ENCODE measurements at regions not wholly inside any gene's neighbourhood (a gene's known extent, or its start where the extent isn't known, plus 50 kb on each side); places are given as distances from the start of the nearest gene placed in this dataset.
"Not testable (repeated sequence)": the region's sequence is repeated elsewhere in the genome, so short reads cannot be mapped to it uniquely, and the experiment has no call there.

GRCh38 chr12:127942981-127943380 is 324.0 kb upstream of the TMEM132C start:
- DNase-seq (ENCODE audit: low spot score) = no peak

DNA sequence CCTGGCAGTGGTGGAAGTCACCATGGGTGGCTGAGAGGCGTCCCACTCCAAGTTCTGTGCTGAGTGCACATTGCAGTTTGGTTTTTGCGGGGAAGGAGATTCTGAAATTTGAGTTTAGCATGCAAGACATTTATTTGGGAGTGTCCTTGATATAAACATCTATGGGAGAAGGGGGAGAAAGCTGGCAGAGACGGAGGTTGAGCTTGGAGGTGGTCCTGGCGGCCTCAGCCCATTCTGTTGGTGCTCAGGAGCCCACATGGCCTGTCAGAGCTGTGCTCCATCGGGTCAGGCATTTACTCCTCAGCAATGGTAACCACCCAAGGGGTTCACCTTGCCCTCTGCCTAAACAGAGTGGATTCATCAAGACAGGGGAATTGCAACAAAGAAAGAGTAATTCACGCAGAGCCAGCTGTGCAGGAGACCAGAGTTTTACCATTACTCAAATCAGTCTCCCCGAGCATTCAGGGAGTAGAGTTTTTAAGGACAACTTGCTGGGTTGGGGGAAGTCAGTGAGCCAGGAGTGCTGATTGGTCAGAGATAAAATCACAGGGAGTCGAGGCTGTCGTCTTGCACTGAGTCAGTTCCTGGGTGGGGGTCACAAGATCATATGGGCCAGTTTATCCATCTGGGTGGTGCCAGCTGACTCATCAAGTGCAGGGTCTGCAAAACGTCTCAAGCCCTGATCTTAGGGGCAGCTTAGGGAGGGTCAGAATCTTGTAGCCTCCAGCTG is 323.3 kb upstream of the TMEM132C start:
- no peak for DNase-seq (ENCODE audit: low spot score)

- DNase-seq (ENCODE audit: low spot score) = no peak
These were observed 322.6 kb upstream of the TMEM132C start for GRCh38 chr12:127944211-127944899.

GRCh38 chr12:127957001-127957660 is 309.8 kb upstream of the TMEM132C start:
- no peak for DNase-seq (ENCODE audit: low spot score)

- DNase-seq (ENCODE audit: low spot score) = no peak
These were observed 304.7 kb upstream of the TMEM132C start for GRCh38 chr12:127962303-127962702.

DNA sequence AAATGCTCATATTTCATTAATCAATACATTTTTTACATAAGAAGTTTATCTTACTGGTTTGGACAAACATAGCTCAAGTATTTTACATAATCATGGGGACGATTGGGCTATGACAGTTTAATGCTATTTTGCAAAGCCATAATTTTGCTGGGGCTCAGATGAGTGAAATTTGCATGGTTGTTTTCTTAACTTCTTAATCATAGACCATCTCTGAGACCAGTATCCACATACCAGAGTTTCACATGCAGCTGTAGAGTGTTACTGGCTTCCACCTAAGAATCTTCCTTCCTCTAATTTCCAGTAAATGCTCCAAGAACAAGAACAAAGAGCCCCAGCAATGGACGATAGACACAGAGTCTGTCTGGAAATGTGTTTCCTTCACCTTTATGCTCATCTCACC is 303.0 kb upstream of the TMEM132C start:
- DNase-seq (ENCODE audit: low spot score) = no peak

DNA sequence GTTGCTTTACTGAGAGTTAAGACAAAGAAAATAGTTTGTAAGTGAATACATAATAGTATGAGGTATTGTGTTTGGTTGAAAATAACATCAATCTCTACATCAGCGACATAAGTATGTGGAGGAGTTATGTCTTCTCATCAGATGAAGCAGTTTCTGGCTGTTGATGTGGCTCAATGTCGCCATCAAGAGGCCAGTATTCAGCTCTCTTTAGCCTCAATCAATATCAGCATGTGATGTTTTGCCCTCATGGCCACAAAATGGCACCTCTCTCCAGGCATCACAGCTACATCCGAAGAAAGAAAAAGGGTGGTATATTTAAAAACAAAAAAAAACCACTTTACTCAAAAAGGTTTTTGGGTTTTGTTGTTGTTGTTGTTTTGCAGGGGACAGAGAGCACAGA is 302.3 kb upstream of the TMEM132C start:
- DNase-seq (ENCODE audit: low spot score) = no peak

- no peak for DNase-seq (ENCODE audit: low spot score)
These were observed 300.6 kb upstream of the TMEM132C start for GRCh38 chr12:127966331-127966730.

DNA sequence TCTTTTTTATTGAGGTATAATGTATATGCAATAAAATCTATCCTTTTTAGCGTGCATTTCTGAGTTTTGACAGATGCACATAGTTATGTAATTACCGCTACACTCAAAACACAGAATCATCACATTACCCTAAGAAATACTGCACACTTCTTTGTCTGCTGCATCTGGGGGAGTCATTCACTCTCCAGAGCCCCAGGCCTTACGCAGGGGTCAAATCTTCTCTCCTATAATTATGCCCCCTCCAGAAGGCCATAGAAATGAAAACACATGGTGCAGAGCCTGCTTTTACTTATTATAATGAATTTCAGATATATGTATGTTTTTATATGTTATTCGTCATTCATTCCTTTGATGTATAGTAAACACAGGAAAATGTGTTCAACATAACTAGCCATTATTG is 296.5 kb upstream of the TMEM132C start:
- DNase-seq (ENCODE audit: low spot score) = no peak

DNA sequence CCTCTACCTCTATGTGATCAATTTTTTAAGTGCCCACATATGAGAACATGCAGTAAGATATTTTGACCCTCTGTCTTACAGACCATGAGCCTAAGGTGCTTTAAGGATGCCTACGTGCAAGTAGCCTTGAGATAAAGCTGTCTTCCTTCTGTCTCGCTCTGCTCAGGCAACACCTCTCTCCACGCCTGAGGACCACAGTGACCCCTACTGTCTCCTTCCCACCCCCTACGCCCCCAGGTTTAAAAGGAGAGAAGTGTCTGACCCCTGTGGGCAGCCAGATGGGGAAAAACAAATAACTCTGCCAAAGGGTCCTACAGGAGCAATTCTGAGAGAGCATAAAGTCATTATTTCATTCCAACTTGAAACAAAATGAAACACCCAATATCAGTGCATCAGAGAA is 286.4 kb upstream of the TMEM132C start:
- DNase-seq (ENCODE audit: low spot score) = no peak

DNA sequence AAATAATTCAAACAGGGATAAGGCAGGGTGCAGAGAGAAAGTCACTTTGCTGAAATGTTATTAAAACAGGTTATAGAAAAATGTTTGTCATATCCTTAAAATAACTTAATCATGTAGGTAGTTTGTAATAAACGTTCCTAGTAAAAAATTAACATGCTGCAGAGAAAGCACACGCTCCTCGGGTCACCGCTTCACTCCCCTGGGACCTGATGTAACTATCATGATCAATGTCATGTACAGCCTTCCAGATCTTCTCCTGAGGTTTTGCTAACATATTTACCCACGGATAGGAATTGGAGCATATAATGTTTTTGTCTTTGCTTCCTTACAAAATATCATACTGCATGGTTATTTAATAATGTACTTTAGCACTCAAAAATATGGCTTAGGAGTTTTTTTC is 285.1 kb upstream of the TMEM132C start:
- no peak for DNase-seq (ENCODE audit: low spot score)

GRCh38 chr12:127983213-127983791 is 283.7 kb upstream of the TMEM132C start:
- DNase-seq (ENCODE audit: low spot score) = not testable (repeated sequence)

DNA sequence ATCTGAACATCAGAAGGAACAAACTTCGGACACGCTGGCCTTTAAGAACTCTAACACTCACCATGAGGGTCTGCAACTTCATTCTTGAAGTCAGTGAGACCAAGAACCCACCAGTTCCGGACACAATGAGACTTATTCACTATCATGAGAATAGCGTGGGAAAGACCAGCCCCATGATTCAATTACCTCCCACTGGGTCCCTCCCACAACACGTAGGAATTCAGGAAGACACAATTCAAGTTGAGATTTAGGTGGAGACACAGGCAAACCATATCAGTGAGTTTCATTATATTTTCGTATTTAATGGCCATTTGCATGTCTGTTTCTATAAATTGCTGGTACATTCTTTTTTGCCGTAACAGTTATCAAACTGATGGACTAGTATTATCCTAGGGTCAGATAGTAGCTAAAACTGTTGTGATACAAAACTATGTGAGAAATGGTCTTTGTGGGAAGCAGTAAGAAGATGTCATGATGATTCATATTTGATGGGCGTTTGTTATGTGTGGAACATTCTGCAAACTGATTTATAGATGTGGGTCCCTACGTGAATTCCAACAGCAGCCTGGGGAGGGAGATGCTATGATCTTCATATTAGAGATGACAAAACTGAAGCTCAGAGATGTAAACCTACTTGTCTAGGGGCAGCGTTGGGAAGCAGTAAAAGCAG is 282.4 kb upstream of the TMEM132C start:
- no peak for DNase-seq (ENCODE audit: low spot score)

DNA sequence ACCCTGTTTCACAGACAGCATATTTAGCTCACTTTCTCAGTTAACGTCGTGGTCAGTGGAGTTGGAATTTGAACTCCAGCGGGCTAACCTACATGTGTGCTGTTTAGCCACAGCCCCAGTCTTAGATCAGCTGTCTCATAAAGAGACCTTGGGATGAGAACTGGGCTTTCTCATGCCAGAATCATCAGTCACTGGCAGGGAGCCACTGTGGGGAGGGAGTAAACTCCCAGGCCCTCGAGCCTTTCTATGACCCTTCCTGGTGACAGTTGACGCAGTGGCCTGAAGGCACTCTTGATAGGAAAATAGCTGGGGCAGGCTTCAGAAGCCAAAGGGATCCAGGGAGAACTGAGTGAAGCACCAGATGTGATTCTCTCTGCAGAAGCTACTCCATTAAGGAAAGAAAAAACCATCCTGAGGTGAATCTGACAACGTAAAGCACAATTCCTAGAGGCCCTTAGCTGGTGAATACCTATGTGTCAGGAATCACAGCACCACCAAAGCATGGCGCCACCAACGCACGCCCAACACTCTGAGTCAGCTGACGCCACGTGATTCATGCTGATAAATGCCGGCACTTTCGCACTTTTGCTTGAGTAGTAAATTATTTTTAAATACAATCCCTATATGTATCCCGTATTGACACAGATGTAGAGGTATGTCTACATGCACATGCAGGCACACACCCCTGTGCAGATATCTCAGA is 279.6 kb upstream of the TMEM132C start:
- DNase-seq (ENCODE audit: low spot score) = no peak

DNA sequence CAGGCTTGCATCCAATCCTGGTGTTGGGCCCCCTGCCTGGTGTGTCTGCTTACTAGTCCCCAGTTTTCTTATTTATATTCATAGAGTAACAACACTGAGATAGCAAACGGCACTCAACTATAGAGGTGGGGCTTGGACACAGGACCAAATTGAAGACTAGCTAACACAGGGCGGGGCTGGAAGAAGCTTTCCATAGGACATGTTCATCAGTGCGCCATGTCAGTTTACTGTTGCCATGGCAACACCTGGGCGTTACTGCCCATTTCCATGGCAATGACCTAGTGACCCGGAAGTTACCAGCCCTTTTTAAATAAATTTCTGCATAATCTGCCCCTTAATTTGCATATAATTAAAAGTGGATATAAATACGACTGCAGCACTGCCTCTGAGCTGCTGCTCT is 275.5 kb upstream of the TMEM132C start:
- no peak for DNase-seq (ENCODE audit: low spot score)

GRCh38 chr12:127998988-127999387 is 268.0 kb upstream of the TMEM132C start:
- DNase-seq (ENCODE audit: low spot score) = no peak

DNA sequence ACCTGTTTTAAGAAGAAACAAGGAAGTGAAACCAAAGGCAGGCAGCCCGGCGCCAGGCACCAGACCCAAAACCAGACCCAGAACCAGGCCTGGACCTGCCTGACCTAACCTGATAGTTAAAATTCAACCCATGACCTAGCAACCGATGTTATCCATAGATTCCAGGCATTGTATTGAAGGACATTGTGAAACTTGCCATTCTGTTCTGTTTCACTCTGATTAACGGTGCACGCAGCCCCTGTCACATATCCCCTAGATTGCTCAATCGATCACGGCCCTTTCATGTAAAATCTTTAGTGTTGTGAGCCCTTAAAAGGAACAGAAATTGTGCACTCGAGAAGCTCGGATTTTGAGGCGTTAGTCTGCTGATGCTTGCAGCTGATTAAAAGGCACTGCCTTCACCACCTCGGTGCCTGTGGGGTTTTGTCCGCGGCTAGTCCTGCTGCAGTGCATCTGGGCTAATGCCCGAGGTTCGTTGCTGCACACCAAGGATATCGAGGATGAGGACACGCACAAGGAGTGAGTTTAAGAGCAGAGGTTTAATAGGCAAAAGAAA is 262.5 kb upstream of the TMEM132C start:
- DNase-seq (ENCODE audit: low spot score) = no peak

GRCh38 chr12:128007250-128007649 is 259.7 kb upstream of the TMEM132C start:
- no peak for DNase-seq (ENCODE audit: low spot score)

- no peak for DNase-seq (ENCODE audit: low spot score)
These were observed 258.6 kb upstream of the TMEM132C start for GRCh38 chr12:128008341-128008740.

GRCh38 chr12:128009108-128009507 is 257.9 kb upstream of the TMEM132C start:
- no peak for DNase-seq (ENCODE audit: low spot score)

DNA sequence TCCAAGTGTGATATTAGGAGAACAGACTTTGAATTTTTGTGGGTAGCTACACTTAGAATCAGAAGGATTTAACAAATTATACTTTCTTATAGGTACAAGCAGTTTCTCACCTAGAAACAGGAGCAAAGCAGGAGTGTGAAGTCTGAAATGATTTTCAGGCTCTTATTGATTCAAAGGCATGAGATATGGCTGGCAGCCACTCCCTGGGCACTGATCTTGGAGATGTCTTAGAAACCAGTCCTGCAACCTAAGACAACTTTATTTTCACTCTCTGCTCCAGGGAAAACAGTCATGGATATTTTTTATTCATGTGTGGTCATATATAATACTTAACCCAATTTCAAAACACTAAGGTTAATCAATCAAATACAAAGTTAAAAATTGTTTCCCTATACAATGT is 254.9 kb upstream of the TMEM132C start:
- no peak for DNase-seq (ENCODE audit: low spot score)
